HG02973 (cell line): ENCODE measurements at regions not wholly inside any gene's neighbourhood (a gene's known extent, or its start where the extent isn't known, plus 50 kb on each side); places are given as distances from the start of the nearest gene placed in this dataset.
A peak's percentile ranks its signal among the peaks of the same experiment; 100 is the strongest.
"Not testable (repeated sequence)": the region's sequence is repeated elsewhere in the genome, so short reads cannot be mapped to it uniquely, and the experiment has no call there.

Experiments
- ATAC-seq: cut with Tn5 transposase; IDR thresholded peaks from one replicate; pipeline ENCODE4 v1.9.1; 2021; ENCODE audit warnings: moderate library complexity; ENCODE audit not compliant: unreplicated experiment

DNA sequence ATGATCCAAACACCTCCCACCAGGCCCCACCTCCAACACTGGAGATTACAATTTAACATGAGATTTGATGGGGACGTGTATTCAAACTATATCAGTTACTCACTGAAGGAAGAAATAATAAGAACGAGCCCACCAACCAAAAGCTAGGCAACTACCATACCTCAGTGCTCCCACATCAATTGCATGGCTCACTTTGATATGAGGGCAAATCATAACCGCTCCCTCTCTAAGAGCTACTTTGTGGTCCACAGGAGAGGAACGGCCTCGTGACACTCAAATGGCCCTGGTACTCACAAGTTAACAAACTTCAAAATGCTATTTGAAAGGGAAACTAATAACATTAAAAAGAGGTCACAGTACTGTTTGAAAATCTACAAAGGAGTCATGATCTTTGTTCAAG is 170.7 kb upstream of the SLC7A11 start:
- ATAC-seq, result no peak

GRCh38 chr4:138410266-138410665 is 168.1 kb upstream of the SLC7A11 start:
- ATAC-seq, result no peak

GRCh38 chr4:138409670-138410069 is 167.5 kb upstream of the SLC7A11 start:
- peak; percentile 43 for ATAC-seq

DNA sequence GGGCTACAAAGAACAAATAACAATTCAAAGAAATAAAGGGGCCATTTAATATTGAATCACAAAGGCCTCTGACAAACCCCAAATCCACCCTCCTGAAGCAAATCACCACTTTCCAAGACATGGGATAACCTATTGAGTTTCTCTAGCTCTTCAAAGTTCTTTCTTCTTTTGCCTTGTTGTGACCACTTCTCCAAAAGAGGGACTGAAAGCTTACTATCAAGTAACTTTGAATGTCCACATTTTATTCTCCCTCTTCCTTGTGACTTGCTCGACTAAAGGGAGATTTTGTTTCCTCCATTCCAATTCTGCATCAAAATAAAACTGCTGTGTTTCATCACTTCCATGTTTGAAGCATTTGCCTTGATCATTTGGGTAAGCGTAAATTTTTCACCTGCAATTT is 166.6 kb upstream of the SLC7A11 start:
- ATAC-seq, result no peak

GRCh38 chr4:138407329-138407728 is 165.2 kb upstream of the SLC7A11 start:
- no peak for ATAC-seq

DNA sequence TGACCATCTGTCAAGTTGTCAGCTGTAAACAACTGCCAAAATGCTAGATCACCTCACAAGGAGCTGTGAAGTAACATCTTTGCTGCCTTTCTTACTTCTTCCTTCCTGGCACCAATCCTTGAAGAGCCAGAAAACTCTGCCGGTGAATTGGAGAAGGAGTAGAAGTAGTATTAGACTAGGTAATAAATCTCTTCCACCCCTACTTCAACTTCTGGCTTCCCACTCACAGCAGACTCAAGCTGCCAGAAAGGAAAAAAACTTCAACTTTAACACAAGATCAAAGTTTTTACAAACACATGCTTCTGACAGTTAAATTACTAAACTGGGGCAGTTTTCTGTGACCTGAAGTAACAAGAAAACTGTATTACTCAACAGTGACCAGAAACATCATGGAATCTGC is 164.7 kb upstream of the SLC7A11 start:
- ATAC-seq, result no peak

- ATAC-seq, result peak; percentile 81
Observed at GRCh38 chr4:138405934-138406567, 163.9 kb upstream of the SLC7A11 start.

- peak; percentile 62 for ATAC-seq
Observed at GRCh38 chr4:138405466-138405891, 163.3 kb upstream of the SLC7A11 start.

DNA sequence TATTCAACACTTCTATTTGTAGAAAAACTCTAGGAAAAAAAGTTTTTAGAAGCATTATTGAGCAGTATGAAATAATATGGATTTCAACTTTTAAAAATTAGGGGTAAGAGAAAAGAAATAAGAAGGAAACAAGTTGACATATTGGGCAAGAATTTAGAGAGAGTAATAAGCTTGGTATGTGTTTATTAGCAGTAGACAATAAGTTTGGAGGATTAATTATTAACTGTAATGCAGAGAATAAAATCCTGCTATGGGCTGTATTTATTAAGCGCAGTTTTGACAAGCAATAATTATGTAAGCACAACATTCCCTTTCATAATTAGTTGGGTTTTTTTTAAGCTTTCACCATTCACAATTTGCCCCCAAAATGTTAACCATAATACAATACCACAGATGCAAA is 162.7 kb upstream of the SLC7A11 start:
- ATAC-seq, result no peak

DNA sequence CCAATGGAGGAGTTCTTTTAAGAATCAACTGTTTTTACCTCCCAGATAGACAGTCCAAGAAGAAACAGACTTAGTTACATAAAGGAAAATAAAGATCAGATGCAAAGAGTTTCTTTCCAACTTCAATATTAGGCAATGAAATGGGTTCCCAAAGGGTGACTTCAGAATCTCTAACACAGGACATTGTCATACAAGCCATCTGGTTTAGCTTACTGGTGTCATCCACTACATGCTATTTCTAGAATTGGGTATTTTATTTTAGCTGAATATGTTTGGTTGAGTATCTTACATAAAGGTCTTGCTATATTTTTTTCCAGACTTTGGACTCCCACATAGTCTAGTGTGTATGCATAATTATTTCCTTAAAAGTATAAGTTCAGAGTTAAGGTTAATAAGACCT is 162.1 kb upstream of the SLC7A11 start:
- no peak for ATAC-seq

DNA sequence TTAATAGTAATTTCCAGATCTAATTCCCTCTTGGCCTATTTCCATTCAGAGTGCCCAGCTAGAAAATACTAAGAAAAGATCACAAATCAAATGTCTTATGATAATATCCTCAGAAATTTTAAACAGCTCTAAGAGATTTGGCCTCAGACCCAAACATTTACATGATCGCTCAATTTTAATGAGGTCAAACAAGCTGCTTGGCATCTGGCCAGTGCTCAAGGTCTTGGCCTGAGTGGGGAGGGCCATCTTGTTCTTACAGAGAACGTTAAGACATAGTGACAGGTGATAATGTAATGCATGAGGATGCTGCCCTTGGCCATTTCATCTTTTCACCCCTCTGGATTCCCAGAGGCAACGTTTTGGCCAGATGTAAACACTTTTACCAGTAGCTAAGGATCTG is 159.2 kb upstream of the SLC7A11 start:
- ATAC-seq, result no peak

DNA sequence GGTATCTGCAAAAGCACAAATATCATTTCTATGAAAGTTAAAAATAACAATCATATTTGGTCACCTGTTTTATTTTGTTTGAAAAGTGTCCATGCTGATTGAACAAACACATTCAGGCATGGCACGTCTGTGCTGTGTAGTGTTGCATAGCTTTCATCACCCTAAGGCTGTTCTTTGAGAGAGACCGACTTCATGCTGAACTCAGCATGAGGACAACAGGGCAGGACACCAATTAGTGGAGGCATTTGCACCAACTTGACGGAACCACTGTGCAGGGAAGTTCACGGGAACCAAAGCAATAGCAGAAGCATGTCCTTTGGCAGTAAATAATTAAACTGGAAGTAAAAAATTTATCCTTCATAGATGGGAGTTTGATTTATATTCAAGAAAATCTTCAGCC is 158.4 kb upstream of the SLC7A11 start:
- no peak for ATAC-seq

- ATAC-seq, result no peak
Observed at GRCh38 chr4:138400066-138400465, 157.9 kb upstream of the SLC7A11 start.

- ATAC-seq, result no peak
Observed at GRCh38 chr4:138399081-138399480, 156.9 kb upstream of the SLC7A11 start.

DNA sequence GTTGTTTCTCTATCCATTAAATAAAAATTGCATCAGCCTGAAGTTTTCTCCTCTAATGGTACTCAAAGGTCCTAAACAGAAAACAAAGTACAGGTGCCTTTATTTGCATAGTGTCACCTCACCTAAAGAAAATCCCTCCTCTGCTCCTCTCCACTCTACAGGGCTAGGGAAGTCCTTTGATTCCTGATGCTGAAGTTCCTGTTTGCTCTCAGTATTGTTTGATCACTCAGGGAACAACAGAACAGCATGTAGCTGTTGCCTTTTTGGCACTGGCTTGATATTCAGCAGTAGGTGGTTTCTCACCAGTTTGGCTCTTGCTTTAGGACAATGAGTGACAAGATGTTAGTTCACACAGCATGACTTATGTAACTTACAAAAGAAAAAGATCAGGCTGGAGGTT is 156.2 kb upstream of the SLC7A11 start:
- ATAC-seq, result no peak

GRCh38 chr4:138393886-138394610 is 151.9 kb upstream of the SLC7A11 start:
- ATAC-seq, result no peak

GRCh38 chr4:138392751-138393308 is 150.7 kb upstream of the SLC7A11 start:
- peak; percentile 72 for ATAC-seq

DNA sequence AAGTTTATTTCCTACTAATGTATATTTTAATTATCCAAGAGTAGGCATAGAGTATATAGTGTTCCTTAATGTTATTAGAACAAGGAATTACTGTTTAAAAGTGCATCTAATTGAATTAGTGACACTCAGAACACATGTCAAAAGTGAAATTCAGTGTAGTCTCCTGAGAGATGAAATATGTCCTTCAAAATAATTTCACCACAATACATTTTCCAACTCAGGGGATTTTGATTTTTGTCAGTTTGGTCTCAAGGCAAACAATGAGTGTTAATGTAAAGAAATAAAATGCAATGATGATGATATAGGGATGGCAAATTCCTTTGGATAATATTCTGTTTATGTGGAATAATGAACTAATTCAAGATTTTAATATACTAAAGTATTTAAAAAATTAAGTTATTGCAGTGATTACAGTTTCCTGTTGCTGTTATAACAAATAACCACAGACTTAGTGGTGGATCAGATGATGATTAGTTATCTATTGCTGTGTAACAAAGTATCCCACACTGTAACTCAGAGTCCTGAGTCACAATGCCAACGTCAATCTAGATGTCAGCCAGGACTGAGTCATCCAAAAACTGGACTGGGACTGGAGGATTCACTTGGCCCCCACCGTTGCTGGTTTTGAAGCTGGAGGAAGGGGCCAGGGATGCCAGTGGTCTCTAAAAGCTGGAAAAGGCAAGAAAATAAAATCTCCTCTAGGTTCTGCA is 148.0 kb upstream of the SLC7A11 start:
- ATAC-seq, result no peak

DNA sequence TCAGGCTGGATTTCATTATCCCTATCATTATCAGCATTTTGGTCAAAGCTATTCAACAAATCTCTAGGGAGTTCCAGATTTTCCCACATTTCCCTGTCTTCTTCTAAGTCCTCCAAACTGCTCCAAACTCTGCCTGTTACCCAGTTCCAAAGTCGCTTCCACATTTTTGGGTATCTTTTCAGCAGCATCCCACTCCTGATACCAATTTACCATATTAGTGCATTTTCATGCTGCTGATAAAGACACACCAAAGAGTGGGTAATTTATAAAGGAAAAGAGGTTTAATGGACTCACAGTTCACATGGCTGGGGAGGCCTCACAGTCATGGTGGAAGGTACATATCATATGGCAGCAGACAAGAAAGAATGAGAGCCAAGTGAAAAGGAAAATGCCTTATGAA is 132.8 kb upstream of the SLC7A11 start:
- ATAC-seq, result no peak

DNA sequence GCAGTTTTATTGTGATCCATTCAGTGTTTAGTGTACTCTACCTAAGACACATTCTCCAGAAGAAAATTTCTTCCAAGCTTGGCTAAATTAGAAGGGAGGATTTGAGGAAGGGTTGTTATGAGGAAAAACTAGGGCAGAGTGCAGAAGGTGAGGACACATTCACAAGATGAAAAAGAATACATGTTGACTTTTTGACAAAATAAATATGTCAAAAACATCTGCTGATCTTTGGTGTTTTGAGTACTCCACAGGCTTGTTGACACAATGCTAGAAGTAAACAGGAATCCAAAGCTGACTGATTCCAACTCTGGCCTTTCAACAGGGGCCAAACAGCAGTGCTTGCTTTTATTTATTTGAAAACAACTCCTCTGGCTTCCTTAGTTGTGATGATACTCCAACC is 125.8 kb upstream of the SLC7A11 start:
- ATAC-seq, result no peak

DNA sequence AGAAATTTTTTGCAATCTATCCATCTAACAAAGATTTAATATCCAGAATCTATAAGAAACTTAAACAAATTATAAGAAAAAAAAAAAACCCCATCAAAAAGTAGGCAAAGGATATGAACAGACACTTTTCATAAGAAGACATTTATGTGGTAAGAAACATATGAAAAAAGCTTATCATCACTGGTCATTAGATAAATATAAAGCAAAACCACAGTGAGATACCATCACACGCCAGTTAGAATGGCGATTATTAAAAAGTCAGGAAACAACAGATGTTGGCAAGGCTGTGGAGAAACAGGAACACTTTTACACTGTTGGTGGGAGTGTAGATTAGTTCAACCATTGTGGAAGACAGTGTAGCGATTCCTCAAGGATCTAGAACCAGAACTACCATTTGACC is 110.3 kb upstream of the SLC7A11 start:
- not testable (repeated sequence) for ATAC-seq

GRCh38 chr4:138348055-138348454 is 105.9 kb upstream of the SLC7A11 start:
- no peak for ATAC-seq
